ENCODE measurements at regions not wholly inside any gene's neighbourhood (a gene's known extent, or its start where the extent isn't known, plus 50 kb on each side); places are given as distances from the start of the nearest gene placed in this dataset.
"Not testable (repeated sequence)": the region's sequence is repeated elsewhere in the genome, so short reads cannot be mapped to it uniquely, and the experiment has no call there.

DNA sequence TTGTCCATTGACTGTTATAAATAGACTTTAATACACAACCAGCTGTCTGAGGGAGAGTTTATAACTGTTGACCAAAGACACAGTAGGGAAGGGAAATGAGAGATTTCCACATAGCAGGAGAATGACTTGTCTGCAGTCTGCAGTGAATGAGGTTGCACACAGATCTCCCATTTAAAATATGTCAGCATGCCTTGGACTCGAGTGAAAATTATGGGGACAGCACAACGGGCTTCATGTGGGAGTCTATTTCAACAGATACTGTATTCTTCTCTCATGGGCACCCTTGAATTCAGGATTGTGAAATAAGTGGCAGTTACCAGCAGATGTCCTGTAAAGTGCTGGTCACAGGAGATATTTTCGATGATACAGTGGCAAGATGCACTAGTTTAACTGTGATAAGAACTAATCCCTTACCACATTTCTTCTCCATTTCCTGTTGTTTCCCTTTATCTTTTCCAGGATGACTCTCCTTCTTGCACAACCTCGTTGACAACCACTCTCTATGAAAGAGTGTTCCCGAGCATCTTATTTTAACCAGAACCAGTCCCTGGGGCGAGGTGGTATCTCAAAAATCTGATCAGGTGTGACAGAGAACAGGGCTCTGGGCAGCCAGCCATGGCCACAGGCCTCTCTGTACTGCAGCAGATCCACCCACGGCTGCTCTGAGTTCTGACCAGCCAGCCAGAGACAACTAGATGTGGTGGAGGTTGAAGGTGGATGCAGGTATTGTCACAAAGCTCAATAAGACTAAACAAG, 51.5 kb upstream of the MAP3K1 start:
- DNase-seq = no peak

DNA sequence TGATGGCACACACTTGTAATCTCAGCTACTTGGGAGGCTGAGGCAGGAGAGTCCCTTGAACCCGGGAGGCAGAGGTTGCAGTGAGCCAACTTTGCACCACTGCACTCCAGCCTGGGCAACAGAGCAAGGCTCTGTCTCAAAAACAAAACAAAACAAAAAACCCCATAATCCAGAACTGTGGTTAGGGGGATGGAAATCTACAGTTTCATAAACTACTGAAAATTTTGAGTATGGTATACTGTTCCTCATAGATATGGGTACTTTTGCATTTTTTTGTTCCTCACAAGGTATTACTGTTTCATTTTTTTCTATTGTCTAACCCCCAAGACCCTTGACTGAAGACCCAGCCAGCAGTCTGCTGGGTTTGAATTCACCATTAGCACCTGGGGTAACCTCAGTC, 52.2 kb upstream of the MAP3K1 start:
- no peak for DNase-seq

DNA sequence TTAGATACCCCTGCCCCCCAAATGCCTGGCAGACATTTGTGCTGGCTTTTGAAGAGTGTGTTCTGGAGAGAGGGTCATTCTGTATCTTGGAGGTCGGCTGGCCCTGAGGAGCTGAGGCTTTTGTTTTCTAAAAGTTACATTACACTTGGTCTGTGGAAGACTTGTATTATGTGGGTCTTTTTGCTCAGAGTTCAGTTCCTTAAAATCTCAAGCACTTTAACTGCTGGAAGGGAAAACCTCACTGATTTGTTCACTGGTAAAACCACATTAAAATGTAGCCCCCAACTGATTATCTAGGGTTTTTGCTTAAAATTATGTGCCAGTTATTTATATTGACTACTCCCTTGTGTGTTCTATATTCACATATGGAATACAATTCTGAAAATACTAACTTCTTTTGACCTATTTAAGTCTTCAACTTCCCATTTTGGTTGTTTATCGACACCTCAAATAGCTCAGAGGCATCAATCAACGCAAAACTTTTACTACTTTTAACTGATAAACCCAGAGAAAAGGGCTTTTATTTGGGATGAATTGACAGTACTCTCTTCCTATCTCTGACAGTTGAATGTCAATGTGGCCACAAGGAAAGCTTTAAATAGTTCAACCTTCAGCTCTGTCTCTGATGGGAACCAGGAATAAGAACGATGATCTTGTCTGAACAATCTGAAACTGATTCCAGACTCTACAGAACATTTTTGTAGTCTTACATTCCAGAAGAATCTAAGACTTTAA, 54.0 kb upstream of the MAP3K1 start:
- DNase-seq = no peak

DNA sequence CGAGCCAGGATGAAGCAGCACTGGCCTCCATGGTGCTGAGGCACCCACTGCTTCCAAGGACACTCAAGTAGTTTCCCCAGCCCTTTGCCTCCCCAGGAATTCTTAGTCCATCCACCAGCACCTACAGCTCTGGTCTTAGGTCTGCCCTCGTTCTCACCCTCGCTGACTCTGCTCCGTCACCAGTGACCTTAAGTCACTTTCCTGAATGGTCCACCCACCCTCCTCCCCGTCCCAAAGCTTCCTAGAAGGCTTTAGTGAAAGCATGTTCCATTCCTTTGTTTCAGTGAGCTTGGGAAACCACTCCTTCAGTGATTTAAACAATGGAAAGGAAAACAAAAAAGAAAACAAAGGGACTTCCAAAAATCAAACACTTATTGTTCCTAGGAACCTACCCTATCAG, 54.6 kb upstream of the MAP3K1 start:
- DNase-seq = no peak

DNA sequence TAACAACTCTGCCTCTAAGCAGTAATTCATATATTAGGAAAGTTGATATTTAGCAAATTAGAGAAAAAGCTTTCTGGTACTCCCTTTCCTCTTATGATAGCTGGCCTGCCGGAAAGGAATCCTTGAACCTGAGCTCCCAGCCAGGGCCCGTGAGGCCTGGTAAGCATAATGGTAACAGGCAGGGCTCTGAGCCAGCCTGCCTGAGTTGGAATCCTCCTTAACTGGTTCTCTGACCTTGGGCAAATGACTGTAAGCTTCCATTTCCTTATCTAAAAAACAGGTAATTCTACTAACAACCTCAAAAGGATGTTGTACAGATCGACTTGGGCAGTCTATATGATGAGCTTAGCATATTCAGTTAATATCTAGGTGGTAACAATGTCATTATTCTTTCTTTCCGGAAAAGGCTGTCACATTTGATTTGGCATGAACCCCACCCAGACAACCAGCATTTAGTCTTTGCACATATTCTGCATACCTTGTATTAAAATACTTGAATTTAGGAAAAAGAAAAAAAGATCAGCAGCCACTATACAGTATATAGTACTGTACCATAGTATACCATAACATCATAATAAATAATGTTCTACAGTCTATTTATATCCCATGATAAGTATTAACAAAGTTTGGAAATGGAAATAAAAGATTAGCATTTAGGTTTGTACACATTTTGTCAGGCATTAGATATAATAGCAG, 55.7 kb upstream of the MAP3K1 start:
- DNase-seq = no peak

DNA sequence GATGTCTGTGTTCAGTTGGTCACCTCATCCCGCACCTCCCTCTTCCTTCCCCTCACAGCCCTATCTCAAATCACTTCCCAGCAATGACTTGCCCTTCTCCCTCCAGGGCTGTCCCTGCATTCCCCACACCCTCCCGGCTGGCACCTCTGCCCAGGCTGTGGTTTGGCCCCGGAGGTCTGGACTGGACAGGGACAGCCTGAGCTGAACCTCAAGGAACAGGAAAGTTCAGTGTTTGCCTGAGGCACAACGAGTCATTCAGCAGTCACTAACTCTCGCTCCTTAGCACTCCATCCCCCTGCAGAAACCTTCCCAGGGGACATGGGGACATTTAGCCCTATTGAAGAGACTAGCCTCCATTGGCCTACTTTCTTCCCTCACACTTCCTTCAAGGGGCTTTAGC, 58.3 kb upstream of the MAP3K1 start:
- DNase-seq = no peak

DNA sequence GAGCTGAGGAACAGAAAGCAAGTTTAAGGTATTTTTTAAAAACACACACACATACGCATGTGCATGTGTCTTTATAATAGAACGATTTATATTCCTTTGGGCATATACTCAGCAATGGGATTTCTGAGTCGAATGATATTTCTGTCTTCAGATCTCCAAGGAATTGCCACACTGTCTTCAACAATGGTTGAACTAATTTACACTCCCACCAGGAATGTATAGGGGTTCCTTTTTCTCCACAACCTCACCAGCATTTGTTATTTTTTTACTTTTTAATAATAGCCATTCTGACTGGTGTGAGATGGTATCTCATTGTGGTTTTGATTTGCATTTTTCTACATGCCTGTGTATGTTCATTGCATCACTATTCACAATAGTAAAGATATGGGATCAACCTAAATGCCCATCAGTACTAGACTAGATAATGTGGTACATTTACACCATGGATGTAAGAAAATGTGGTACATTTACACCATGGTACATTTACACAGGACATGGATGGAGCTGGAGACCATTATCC, 60.3 kb upstream of the MAP3K1 start:
- no peak for DNase-seq

DNA sequence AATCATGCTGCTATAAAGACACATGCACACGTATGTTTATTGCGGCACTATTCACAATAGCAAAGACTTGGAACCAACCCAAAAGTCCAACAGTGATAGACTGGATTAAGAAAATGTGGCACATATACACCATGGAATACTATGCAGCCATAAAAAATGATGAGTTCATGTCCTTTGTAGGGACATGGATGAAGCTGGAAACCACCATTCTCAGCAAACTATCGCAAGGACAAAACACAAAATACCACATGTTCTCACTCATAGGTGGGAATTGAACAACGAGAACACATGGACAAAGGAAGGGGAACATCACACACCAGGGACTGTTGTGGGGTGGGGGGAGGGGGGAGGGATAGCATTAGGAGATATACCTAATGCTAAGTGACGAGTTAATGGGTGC, 61.8 kb upstream of the MAP3K1 start:
- not testable (repeated sequence) for DNase-seq

DNA sequence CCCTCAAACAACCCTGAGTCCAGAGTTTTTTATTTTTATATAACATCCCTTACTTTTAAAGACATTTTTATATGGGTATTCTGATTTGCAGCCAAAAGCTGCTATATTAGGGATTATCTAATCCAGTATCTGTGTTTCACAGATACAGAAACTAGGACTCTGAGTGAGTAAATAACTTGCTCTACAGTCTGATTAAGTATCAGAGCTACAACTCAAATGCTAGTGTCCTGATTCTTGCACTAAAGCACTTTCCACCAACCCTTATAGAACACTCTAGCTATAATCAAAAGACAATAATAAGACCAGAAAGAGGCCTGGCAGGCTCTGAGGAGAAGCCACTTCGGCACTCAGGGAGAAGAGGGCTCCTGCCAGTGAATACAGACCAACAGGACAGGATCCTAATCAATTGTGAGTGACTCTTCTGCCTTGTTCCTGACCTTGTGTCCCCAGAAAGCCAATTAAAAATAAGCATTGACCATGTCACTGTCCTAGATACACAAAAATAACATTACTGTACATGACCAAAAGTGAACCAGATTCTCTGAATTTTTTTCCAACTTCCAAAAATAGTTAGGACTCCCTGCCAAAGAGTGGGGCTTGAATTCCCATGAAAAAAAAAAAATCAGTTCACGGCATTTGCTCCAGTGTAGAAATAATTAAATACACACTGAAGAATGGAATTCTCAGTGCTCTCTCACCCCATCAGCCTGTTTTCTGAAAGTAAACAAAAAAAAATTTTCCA, 63.6 kb upstream of the MAP3K1 start:
- no peak for DNase-seq

DNA sequence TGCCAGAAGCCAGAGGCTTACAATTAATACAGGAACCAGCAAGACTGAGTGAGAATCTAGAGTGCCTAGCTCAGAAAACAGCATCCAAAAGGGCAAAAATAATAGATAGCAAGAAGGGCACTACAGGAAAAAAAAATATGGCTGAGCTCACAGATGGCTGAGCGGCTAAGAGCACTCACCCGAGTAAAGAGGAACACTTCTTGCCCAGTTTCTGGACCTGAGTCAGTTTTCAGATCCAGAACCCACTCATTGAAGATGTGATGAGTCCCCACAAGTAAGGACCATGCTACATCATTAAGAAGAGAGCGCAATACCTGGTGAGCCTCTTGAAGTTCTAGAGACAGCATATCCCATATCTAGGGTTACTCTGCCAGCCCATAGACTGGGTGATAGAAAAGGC, 65.5 kb upstream of the MAP3K1 start:
- DNase-seq = no peak

DNA sequence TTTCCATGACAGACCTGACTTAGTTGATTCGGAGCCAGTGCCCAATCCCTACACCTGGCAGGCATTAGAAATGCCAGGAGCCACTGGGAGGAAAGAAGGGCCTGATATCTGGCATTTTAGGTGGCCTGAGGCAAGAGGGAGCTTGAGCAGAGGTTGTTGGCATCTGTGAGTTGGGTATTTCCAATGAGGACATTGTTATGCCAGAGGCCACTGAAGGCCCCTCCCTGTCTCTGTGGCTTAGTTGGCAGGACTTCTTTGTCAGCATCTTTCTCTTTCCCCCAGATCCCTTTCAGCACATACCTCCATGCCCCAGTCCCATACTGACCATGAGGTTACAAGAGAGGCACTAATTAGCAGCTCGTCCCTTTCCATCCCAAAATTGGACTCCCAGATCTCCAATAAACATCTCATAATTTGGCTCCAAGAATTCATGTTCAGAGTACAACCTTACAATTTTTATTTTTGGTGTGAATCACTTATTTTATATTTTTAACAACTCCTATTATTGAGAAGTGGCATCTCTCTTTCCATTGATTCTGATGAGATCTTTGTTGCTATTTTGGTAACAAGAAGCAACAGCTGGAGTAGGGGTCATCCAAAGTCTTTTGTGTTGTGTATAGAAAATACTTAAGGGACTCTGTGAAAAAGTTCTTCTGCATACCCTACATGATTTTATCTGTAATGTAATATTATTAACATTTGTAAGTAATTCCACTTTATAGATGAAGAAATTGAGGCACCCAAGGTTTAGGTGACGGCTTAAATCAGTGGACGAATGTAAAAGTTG, 68.6 kb upstream of the MAP3K1 start:
- no peak for DNase-seq

DNA sequence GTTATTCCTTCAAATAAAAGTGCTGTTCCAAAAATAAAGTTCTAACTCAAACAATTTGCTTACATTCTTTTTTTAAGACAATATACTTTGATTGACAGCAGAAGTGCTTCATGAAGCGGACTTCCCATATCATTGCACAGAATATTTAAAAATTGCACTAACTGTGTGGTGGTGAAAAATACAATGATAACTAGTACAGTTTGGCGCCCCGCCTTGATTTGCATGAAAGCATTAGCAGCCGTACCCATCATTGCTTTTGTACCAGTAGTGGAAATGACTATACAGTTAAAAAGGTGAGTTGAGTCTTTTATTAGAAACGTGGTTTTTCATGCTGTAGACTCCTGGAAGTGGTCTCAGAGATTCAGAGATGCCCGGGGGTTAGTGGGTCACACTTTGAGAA, 69.5 kb upstream of the MAP3K1 start:
- no peak for DNase-seq

DNA sequence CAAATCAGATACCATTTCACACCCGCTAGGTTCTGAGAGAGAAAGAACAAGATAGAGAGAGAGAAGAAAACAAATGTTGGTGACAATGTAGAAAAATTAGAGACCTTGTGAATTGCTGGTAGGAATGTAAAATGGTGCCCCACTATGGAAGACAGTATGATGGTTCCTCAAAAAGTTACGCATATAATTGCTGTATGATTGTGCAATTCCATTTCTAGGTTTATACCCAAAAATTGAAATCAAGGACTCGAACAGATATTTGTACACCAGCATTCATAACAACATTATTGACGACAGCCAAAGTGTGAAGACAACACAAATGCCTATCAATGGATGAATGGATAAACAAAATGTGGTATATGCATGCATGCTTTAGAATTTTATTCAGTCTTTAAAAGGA, 74.5 kb upstream of the MAP3K1 start:
- no peak for DNase-seq

DNA sequence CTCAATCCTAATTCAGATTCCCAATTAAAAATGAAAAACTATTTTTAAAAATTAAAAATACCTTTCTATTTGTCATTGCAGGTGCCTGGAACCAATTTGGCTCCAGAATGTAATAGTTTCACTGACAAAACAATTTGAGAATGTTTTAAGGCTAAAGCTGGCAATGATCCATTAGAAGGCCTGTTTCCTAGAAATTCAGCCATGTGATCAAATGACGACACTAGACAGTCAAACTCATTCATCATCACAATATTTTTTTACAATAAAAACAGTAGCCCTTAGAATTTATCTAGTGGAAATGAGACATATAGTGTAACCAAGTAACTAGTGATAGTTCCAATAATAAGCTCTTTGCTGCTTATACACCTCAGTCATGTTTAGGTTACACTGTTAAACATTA, 75.4 kb upstream of the MAP3K1 start:
- no peak for DNase-seq

DNA sequence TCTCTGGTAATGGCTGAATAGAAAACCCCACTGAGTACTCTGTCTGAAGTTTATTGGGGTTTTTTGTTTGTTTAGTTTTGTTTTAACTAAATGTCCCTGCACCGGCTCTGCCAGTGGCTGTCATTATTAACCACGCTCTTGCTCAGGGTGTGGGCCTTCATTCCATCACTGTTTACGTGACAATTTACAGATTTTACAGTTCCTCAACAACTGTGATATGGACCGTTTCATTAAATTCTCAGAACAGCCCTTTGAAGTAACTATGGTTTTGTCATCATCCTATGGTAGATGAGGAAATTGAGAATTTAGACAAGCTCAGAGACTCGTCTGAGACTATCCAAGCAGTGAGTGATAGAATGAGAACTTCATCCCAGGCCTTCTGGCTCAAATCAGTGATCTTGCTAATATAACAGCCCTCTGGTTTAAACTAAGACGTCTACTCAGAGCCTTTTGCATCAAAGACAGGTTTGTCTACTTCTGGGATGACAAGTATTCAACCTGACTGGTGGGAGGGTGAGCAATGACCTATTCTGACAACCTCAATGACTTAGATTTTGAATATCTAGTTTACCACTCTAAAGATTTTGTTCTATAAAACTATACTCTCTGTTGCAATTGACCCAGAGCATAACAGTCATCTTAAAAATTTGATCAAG, 77.3 kb upstream of the MAP3K1 start:
- no peak for DNase-seq

DNA sequence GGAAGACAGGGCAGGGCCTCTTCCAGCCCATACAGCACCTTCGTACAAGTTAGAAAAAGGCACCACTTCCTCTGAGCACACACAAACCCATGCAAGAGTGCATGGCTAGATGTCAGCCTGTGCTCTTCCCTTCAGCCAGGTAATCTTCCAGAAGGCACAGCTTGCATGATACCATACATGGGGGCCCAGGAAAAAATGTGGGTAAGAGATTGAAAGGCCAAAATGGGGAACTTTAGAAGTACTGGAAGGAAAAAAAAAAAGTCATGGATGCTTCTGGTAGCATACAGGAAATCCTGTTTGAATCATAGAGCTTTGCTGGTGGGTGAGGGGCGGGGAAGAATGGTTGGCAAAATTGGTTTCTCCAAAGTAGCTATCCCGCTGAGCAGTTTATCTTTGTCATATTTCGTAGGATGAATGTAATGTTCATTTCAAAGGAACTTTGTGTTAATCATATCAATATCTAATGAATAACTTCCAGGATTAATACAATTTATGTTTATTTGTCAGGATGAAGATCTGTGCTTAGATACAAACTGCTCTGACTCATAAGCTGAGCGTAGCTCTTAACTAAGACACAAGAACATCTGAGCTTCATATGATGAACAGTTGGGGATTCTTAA, 78.2 kb upstream of the MAP3K1 start:
- DNase-seq = no peak

DNA sequence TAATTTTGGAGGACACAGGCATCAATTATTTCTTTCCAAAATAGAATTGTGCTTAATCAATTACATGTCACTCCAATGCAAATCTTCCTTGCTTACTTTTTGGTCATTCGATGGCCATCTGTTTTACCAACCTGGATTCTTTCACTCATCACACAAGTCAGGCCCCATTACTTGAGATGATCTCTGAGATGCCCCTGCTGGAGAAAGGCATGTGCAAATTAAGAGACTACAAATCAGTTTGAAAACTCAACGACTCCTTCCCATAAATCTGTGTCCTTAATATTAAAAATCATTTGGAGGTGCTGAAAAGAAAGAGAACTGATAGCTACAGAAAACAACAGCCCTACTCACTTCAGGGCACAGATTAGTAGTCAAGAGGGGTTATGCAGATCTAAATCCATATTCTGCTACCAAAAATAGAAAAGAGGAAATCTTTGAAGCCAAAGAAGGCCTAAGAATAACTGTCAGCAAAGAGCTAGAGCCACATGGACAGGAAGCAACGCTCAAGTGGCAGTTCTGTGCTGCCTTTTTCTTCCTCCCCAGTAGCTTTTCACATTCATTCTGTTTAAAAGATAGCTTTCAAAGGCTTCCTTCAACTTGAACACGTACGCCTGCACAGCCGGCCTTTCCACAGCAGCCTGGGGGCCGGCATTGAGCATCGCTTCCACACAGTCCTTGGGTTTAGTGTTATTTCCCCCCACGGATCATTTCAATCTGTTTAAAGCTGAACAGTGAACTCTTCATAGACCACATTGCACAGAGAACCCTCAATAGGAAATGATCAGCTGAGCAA, 79.3 kb upstream of the MAP3K1 start:
- DNase-seq = no peak

DNA sequence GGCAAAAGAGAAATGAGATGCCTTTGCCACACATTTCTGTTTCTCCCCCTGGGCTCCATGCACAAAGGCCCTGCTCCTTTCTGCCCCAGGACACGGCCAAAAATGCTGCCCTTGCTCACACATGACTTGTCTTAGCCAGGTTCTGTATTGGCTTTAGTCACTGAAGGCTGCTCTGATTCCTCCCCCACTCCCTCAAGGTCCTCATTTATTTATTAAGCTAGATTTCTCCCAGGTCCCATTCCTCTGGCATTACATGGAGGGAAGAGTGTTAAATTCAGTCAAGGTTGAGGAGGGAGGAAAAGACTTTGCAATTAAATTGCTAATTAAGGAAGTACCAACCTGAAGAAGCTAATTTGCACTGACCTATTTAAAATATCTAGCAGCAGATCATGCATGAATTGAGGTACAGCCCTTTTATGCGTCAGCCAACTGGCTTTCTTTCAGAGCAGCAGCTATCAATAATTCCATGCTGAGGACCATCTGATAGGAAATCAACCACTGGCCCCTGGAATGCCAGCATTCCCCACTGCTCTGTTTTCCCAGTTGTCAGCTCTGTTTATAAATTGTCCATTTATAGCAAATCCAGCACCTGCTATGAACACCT, 81.2 kb upstream of the MAP3K1 start:
- DNase-seq = no peak

DNA sequence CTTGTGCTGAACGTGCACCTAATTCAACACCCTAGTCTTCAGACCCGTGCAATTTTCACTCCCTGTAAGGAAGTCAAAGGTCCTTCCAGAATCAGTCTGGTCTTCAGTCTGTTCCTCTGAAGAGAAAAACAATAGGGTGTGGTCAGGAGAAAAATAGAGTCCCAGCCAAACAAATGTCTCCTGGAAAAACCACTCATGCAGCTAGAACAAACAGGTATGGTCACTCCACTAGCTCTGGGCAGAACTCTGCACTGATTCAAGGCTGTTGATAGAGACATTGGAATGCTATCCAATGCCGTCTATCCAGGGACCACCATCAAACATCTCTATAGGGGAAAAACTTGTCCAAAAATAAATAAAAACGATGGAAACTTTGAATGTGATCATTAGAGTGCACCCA, 81.8 kb upstream of the MAP3K1 start:
- no peak for DNase-seq

DNA sequence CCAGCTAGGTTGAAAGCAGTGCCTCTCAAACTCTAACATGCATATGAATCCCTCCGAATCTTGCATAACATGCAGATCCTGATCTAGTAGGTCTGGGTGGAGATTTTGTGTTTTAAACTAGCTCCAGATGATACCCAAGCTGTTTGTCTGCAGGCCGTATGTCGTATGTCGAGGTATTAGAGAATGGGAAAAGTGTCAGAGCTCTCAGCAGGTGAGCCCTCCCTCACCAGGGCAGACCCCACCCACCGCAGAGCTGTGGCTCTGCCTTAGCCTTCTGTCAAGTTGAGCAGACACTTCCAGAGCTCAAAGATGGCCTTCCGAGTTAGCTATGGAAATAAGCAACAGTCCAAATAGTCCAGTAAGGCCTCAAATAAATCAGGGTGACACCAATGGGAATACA, 83.2 kb upstream of the MAP3K1 start:
- no peak for DNase-seq

Data from 8988T (cell line).